Stimulated activated CD4-positive, alpha-beta T cell treated with anti-CD3 and anti-CD28 coated beads, Interleukin-15, amount 100 ng/mL, for 48 hours (primary cell): ENCODE measurements at regions not wholly inside any gene's neighbourhood (a gene's known extent, or its start where the extent isn't known, plus 50 kb on each side); places are given as distances from the start of the nearest gene placed in this dataset.

Source experiments
- DNase-seq, 2 donors: peaks; one replicate each; pipeline ENCODE4 v3.0.0-alpha.2; 2020; ENCODE audit warnings: low read depth in 2 of 2

- no peak for DNase-seq
These were observed 54.2 kb upstream of the IRX4 start for GRCh38 chr5:1936901-1937300.

DNA sequence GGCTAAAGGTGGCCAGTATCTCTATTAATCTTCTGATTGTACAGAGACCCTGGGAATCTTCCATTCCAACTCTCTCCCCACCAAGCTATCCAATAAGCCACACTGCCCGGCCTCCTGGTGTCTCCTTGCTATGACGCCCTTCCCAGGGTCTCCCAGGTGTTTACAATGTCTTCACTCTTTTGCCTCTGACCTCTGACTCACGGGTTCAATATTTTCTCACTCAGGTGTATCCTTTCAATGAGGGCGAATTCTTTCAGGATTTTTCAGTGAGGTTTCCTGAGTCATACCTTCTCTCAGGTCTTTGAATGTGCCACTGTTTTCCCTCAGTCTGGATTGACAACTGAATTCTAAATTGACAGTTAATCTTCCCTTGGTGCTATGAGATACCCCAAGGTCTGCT, 53.7 kb upstream of the IRX4 start:
- DNase-seq, result no peak

GRCh38 chr5:1934801-1935429, 52.2 kb upstream of the IRX4 start:
- DNase-seq, result no peak

DNA sequence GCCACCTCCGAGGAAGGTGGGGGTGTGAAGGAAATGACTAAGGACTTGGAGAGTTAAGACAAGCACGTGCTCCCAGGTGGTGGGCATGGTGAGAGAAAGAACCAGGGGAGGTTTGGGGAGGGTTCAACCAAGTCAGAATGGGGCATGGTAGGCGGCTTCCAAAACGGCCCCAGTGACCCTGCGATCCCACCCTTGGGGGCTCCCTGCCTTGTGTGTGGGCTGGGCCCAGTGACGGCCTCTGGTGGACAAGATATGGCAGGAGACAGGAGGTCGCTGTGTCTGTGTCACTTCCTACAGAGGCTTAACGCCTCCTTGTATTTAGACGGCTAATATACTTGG, 51.3 kb upstream of the IRX4 start:
- DNase-seq, result no peak

DNA sequence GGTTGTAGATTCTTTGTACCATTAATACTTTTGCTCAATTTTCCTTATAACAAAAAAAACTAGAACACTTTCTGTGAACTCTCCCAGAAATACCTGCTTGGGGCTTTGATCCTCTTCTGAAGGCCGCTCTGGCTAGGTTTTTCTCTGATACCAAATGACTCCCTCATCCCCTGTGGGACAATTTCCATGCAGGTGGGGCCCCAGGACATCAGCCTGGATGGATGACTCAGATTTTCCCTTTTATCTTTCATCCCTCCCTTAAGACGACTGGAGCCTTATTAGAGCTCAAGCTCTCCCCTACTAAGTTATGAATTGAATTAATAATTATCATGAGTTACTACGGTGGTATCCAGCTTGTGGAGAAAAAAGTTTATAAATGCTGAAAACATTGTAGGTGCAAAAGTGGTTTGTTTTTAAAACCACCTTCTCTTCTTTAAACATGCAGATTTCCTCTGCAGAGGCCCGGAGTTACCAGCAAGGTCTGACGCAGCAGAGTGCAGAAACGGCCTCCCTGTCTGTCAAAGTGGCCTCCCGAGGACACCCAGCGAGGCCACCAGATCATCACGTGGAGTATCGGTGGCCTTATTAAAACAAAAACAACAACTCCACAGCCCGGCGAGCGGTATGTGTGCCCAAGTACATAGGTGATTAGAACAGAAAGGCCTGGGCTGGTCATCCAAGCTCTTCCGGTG, 50.8 kb upstream of the IRX4 start:
- DNase-seq, result no peak
